Fibroblast of skin of back (primary cell): ENCODE measurements at regions not wholly inside any gene's neighbourhood (a gene's known extent, or its start where the extent isn't known, plus 50 kb on each side); places are given as distances from the start of the nearest gene placed in this dataset.
A peak's percentile ranks its signal among the peaks of the same experiment; 100 is the strongest.

ENCODE experiments used
- DNase-seq: peaks from one replicate; pipeline ENCODE4 v3.0.0-alpha.2; 2013

GRCh38 chr6:40937491-40937890, 101.5 kb downstream of the UNC5CL start:
- peak; percentile 67 for DNase-seq

- peak; percentile 96 for DNase-seq
Measured at GRCh38 chr6:40936818-40937251, 102.2 kb downstream of the UNC5CL start.

GRCh38 chr6:40933864-40934263, 105.2 kb downstream of the UNC5CL start:
- DNase-seq: peak; percentile 72

DNA sequence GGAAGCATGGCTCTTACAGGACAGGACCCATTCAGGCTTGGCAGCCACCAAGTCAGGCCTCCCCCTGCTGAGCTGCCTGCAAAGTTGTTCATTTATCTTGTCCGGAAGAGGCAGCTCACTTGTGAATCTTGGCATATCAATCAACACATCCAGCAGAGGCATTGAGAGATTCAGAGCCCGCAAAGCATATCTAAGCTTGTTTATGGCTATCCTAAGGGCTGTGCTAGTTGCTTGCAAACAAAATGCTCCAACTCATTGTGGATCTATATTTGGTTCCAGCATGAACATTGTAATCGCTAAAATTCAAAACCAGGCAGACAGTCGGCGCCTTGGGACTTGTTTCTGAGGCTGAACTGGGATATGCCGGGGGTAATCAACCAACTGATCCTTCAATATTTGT, 106.1 kb downstream of the UNC5CL start:
- DNase-seq: no peak

- DNase-seq: peak; percentile 49
Measured at GRCh38 chr6:40932366-40932765, 106.7 kb downstream of the UNC5CL start.

- peak; percentile 89 for DNase-seq
Measured at GRCh38 chr6:40931931-40932330, 107.1 kb downstream of the UNC5CL start.

DNA sequence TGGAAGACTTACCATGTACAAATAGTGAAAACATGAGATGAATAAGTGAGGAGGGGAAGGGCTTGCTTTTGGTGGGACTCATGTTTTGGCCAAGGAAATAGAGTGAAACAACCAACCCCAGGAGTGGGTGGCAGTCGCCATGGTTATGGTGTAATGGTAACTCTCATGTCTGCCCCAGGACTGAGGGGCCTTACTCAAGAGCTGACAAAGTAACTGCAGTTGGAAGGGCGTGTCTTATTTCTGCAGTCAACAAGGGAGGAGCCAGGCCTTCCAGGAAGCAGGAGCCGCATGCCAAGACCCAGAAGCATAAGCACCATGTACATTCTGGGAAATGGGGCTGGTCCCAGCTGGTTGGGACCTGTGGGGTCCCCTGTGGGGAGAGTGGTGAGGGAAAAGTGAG, 108.5 kb downstream of the UNC5CL start:
- DNase-seq: peak; percentile 32

- no peak for DNase-seq
Measured at GRCh38 chr6:40930045-40930444, 109.0 kb downstream of the UNC5CL start.

- no peak for DNase-seq
Measured at GRCh38 chr6:40929176-40929575, 109.8 kb downstream of the UNC5CL start.

- no peak for DNase-seq
Measured at GRCh38 chr6:40928763-40929162, 110.3 kb downstream of the UNC5CL start.

DNA sequence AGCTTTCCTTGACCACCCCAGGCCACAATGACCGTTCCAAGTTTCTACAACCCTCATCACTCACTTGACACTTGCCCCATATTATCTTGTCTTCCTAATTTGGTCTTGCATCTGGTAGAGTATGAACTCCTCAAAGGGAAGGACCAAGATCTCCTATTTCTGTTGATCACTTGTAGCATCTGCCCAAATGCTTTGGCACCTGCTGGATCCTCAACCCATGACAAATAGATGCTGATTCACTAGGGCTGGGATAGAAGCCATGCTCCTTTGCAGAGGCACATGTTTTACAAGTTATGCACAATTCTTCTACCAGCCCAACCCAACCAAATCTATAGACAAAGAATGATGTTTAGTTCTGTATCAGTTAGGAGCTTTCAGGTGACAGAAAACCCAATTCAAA, 110.7 kb downstream of the UNC5CL start:
- no peak for DNase-seq

GRCh38 chr6:40925341-40925740, 113.7 kb downstream of the UNC5CL start:
- no peak for DNase-seq

DNA sequence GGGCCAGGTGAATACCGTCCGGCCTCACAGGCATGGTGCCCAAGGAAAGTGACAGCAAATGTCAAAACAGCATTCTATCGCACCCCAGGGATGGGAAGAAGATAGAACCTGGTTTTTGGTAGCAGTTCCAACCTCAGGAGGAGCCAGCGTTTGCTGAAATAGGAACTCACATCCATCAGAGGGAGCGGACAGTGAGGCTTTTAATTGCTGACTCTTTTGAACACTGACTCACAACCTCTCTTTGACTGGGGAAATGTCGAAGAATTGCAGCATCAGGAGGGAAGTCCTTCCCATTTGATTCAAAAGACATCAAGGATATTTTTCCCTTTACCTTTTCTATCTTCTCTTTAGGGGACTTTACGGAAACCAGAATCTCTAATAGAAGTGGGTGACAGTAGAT, 114.2 kb downstream of the UNC5CL start:
- DNase-seq: no peak

DNA sequence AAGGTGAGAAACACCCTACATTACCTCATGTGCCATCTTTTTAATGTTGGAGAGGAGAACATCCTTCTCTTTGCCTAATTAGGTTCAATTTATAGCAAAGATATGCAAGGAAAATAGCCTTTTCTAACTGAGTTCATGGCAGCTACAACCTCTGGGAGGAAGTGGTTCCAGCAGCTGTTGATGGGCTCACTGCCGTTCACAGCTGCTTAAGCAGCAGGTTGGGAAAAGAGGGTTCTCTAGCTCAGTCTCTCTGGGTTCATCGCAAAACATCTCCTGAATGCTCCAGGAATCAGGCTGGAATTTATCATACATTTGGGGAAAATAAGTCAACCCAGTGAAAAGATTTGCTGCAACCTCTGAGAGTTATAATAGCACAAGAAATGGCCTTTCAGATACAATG, 115.1 kb downstream of the UNC5CL start:
- no peak for DNase-seq

GRCh38 chr6:40923326-40923725, 115.7 kb downstream of the UNC5CL start:
- DNase-seq: peak; percentile 36

- peak; percentile 64 for DNase-seq
Measured at GRCh38 chr6:40922281-40922680, 116.7 kb downstream of the UNC5CL start.

- no peak for DNase-seq
Measured at GRCh38 chr6:40918040-40918651, 120.9 kb downstream of the UNC5CL start.

DNA sequence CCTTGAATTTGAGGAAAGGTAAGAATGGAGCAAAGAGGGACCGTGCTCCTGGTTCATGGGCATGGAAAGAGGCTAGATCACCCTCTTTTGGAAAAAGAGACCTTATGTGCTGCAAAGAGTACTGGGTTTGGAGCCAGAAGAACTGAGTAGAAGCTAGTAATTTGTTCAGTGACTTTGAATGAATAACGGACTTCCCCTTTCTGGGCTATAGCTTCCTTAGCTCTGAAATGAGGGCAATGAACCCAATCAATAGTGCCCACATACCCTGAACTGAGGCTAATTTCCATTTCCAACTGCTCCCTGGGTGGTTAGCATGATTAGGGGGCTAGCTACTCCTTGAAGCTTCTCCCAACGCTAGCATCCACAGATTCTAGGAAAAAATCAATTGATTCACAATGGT, 121.4 kb downstream of the UNC5CL start:
- DNase-seq: no peak

DNA sequence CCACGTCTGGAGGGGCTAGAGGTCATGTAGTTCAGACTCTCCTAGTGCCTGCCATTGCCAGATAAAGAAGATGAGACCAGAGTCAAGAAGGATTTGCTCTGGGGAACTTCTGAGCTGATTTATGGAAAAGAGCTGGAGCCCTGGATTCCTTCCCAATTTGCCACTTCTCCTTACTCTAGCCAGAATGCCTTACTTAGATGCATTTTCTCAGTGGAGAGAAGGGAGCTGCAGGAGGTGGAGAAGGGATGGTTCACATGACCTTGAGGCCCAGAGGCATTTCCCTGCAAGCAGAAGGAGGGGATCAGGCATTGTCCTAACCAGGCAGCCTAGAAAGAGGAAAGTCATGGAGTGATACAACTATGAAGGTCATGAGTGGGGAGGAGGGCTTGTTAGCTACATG, 122.2 kb downstream of the UNC5CL start:
- DNase-seq: no peak

DNA sequence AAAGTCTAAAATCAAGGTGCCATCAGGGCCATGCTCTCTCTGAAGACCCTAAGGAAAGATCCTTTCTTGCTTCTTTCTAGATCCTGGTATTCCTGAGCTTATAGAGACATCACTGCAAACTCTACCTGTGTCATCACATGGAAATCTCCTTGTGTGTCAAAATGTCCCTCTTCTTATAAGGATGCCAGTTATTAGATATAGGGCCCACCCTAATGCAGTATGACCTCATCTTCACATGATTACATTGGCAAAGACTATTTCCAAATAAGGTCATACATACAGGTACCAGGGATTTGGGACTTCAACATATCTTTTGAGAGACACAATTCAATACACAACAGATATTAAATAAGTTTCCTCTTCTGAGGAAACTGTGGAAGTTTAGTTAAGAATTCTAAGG, 123.9 kb downstream of the UNC5CL start:
- no peak for DNase-seq

DNA sequence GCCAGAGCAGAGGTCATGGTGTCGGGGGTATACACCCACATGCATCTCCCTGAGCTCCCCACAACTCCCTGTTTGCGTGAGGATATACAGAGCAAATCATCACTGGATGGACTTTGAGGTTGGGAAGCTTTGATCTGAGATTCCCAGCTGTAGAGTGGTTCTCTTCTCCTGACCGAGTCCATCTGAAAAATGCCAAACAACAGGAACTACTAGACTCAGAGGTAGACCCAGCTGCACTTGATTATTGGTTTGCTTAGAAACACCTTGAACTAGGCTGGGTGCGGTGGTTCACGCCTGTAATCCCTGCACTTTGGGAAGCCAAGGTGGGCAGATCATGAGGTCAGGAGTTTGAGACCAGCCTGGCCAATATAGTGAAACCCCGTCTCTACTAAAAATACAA, 125.0 kb downstream of the UNC5CL start:
- DNase-seq: no peak

DNA sequence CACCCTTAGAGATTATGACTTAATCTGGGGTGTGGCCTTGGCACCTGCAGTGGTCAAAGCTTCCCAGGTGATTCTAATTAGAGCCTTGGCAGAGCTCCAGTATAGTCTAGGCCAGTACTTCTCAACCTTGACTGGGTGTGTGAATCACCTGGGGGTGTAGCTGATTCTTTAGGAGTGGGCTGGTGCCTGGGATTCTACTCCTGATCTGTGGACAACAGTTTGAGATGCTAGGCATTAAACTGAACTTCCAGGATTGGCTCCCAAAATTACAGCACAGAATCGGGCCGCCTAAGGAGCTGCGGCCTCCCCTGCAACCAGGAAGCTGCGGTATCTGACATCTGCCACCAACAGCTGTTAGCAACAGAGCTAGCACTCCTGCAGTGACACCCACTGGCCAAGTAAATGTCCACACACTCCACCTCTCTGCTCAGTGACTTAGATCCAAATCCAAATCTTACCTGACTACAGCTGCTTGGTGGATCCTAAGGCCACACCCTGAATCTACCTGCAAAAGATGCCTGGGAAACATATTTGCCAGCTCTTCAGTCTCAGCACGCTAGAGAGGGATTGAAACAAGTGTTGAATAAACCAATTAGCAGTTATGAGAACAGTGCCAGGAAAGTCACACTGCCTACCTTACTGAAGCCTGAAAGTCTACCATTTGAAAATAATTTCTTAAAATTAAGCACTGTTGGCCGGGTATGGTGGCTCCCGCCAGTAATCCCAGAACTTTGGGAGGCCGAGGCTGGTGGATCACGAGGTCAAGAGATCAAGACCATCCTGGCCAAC, 126.7 kb downstream of the UNC5CL start:
- DNase-seq: peak; percentile 7

DNA sequence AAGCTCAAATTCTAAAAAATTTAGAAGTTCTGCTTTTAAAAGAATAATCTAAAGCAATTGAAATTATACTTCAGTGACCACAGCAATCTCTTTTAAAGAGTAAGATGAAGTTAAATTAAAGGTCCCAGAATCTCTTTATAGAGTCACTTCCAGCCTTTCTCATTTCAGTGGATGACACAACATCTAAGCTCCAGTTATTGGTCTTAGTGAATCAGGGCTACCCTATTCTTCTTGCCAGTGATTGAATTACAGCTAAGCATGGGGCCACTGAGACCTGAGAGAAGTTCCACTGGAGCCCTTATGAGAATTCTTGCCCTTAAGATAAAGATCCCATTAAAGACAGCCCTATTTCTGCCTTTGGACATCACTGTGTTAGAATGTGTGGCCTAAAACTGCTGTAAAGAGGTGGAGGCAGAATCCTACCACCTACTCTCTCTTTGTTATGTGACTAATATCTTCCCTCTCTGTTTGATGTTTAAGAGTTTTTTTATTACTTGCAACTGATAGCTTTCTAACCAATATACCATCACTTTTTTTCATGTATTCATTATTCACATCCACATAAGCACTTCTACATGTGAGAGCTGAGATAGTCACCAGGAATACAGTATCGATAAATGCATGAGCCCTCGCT, 128.6 kb downstream of the UNC5CL start:
- DNase-seq: no peak

DNA sequence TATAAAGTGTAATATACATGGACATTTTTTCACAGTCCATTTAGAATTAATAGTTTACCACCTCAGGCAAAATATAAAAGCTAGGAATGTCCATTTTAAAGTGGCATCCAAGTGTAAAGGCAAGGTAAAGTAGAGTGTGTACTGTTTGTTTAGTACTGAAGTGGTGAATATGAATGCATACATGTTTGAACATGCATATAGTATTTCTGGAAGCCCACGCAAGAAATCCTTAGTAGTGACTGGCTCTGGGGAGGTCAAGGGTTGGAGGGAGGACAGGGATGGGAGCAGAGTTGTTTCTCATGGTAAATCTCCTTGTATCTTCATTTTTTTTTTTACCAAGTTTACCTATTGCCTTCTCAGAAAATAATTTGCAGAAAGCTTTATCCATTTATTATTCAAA, 129.2 kb downstream of the UNC5CL start:
- no peak for DNase-seq
